DMS153 treated with DMSO at 0.1 percent for 48 hours (cell line): ENCODE measurements at regions not wholly inside any gene's neighbourhood (a gene's known extent, or its start where the extent isn't known, plus 50 kb on each side); places are given as distances from the start of the nearest gene placed in this dataset.

ENCODE experiments used
- DNase-seq: peaks from one replicate; lab custom pipeline; 2025; ENCODE audit not compliant: unreplicated experiment; lab: John Stamatoyannopoulos, UW

DNA sequence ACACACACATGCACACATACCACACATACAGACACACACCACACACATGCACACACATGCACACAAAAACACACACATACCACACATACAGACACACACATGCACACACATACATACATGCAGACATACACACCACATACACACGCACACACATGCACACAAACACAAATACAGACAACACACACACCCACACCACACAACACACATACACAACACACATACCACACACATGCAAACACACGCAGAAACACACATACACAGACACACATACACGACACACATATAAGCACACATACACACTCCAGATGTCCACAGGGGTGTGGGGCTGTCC lies 60.1 kb upstream of the PPP2R2D start:
- no peak for DNase-seq

- no peak for DNase-seq
Measured at GRCh38 chr10:131841131-131841660, 59.6 kb upstream of the PPP2R2D start.

DNA sequence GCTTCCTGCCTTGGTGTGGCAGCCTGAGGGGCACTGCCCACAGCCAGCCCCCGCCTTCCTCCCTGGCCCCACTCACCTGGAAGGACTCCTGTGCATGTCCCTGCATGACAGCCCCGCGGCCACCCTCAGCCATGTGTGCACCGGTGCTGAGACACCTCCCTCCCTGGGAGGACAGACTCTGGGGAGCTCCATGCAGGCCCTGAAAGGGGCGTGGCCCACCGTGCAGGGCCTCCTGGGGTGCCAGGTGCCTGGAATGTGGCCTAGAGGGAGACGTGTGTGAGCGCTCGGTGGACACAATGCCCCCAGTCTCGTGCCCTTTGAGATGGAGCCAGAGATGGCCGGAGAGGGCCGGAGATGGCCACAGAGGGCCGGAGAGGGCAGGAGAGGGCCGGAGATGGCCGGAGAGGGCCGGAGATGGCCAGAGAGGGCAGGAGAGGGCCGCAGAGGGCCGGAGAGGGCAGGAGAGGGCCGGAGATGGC lies 59.1 kb upstream of the PPP2R2D start:
- no peak for DNase-seq

DNA sequence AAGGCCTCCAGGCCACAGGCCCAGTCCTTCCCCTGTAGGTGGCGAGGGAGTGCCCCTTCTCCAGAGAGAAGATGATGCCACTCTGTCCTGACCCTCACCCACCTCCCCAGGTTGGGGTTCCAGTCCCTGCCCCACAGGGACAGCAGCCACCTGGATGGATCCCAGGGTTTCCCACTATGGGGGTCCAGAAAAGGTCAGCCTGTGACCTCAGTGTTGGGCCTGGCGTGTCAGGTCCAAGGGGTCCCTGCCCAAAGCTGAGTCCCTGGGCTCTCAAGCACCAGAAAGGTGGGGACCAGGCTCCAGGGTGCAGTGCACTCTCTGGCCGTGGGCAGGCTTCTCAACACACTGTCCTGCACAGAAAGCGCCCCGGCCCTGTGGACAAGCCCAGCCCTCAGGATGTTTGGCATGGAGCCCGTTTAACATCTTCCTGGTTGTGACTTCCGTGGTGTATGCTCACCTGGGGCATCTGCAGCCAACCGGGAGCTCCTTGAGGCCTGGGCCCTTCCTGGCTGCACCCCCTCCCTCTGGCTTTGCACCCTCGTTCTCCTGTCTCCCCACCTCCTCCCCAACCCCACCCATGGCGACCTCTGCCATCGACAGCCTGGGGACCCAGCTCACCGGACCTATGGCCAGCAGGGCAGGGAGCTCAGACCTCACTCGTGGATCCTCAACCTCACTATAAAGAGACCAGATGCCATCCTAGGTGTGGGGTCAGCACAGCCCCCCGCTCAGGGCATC lies 58.3 kb upstream of the PPP2R2D start:
- DNase-seq: no peak

DNA sequence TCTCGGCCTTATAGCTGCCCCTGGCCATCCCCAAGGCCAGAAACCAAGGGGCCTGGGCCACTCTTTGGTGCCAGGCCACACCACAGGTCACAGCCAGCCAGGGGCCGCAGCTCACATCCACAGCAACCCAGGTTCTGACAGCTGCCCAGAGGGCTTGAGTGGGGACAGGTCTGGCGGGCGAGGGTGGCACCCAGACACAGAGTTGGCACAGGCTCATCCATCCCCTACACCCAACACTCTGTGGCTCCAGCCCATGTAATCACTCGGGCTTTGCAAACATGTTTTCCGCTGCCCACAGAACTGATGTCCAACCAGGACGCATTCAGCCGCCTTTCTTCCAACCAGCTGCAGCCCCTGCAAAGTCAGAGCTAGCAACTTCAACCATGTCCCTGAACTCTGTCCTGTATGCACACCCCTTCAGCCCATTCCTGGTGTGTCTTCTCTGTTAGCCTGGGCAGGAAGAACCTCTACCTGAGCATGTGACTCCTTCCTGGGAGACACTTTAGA lies 57.7 kb upstream of the PPP2R2D start:
- DNase-seq: no peak

DNA sequence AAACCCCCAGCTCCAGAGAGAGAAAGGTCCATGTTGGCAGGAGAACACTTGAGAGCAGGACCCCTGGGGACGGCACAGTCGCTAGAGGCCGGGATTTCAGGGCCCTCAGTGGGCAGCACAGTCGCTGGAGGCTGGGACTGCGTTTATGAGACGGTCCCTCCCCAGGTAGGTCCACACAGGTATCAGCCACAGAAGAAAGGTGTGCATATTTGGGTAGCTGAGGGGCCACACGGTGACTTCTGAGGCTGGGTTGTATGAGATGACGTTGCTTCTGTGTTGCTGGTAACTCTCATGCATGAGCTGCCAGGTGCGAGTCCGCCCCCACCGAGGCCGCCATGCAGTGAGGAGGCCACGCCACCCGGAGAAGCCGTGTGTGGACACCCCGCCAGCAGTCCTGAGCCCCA lies 56.9 kb upstream of the PPP2R2D start:
- DNase-seq: no peak

- DNase-seq: no peak
Measured at GRCh38 chr10:131844529-131845084, 56.2 kb upstream of the PPP2R2D start.

DNA sequence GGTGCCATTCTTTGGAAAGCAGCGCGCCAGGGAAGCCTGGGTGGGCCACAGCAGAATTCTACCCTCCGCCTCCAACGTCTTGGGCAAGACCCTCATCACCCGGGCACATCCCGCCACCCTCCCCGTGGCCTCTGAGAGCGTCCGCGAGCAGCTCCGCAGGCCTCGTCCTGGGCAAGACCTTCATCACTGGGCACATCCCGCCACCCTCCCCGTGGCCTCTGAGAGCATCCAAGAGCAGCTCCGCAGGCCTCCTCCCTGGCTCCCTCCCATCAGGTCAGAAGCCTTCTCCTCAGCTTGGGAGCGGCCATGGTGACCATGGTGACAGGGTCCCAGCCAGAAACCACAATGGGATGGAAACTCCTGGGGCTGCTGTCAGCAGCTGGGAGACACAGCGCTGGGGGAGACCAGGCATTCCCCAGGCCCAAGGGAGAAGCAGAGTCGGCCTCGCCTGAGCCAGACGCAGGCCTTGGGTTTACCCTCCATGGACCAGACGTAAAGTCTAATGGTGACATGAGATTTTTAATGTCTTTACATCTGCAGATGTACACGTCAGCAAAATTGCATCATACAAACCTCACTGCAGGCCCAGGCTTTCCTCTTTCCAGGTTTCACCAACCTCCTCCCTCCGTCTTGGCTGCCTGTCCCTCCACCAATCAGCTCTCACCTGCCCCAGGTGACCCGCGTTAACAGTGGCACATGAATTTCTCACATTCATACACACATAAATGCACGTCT lies 55.1 kb upstream of the PPP2R2D start:
- DNase-seq: no peak

- DNase-seq: peak; percentile 47
Measured at GRCh38 chr10:131846240-131847101, 54.3 kb upstream of the PPP2R2D start.

- DNase-seq: no peak
Measured at GRCh38 chr10:131847241-131847783, 53.5 kb upstream of the PPP2R2D start.

DNA sequence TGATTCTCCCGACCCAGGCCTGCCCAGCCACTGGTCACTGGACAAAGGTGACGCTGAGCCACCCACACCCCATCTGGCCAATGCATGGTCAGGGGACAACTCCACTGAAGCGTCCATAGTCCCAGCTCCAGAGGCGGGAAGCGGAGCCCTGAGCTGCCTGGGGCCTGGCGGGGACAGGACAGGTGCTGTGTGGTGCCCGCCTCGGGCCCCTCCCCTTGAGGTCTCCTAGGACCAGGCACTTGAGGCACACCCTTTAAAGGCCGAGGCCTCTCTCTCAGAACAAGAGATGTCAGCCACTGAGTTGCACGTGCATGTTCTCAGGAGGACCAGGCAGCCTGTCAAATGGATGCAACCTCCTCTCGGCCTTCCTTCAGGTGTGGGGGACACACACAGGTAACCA lies 52.5 kb upstream of the PPP2R2D start:
- DNase-seq: no peak

DNA sequence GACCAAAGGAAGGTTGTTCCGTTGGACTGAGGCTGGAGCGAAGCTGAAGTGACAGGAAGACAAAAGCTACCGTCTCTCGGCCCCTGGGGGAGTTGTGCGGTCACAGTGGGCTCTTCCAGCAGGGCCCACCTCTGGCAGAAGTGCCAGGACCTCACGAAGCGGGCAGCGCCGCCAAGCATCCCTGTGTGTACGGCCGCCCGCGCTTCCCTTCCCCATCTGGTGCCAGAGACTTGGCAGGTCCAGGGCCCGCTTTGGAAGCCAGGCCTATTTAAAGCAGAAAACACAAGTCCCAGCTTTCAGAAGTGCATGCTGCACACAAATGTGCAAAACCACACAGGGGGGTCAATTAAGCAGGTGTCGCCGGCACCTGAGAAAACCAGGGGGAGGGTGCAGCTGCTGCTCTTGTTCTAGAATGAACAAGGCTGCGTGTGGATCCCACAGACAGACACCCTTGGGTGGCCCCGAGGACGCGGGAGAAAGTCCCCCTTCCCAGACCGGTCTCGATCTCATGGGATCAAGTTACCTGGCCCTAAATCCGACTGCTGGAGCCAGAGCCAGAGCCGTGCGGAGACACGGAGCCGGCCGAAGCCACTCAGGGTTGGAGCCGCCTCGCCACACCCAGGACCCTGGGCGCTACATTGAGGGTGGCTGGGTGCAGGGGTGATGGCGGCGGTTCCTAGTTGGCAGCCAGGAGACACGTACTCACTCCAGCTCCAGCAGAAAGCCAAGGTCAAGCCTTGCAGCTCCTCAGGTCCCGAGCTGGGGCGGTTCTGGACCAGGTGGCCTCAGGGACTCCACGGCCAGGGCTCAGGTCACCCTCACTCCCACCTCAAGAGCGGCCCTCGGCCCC lies 51.8 kb upstream of the PPP2R2D start:
- no peak for DNase-seq

DNA sequence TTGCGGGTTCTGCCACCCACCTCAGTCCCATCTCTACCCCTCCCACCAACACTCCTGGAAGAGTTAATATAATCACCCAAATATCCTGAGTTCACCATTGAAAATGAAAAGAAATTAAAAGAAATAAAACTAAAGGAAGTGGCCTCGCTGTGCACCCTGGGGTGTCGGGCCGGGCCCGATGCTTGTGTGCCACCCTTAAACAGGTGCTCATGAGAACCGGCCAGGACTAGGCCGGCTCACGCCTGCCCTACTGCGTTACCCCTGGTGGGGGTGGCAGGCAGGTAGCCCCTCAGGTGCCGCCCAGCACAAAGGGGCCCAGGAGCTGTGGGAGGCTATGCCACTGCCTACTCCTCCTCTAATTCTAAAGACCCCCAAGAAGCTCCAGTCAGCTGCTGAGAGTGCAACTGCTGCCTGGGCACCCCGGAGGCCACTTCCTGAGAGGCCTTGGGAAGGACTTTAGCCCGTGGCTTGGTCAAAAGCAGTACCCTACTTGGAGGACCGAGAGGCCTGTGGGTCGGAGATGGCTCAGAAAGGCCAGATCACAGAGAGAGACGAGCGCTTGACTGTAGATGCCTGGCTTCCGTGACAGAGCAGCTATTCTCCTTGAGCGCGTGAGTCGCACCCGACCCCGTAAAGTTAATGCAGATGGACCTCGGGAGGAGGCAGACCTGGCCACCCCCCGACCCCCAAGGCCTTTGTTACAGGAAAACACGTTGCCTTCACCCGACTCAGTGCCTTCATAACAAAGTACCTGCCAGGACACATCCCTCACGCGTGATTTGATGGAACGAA lies 51.0 kb upstream of the PPP2R2D start:
- DNase-seq: no peak

GRCh38 chr10:131850383-131850870 lies 50.4 kb upstream of the PPP2R2D start:
- DNase-seq: no peak
